IMR-90 (cell line): ENCODE measurements at regions not wholly inside any gene's neighbourhood (a gene's known extent, or its start where the extent isn't known, plus 50 kb on each side); places are given as distances from the start of the nearest gene placed in this dataset.

ENCODE experiments used
- ATAC-seq: fragments of 200-7000 bp; cut with Tn5 transposase; 2 replicates; pipeline ENCODE4 v1.9.1; 2020; ENCODE audit warnings: low read depth, mild to moderate bottlenecking, moderate library complexity
- BruUV-seq: library from RNA; stranded (reverse); fragments of 400-500 nt; replicated peaks from 2 replicates; lab custom pipeline; 2021; lab: Mats Ljungman, UMichigan
- CTCF ChIA-PET: fragments of 300-600 bp; formaldehyde crosslinking; extraction: SDS; loops from one replicate; lab custom pipeline; 2021; ENCODE audit warnings: antibody characterized with exemption; lab: Yijun Ruan, JAX
- POLR2A ChIA-PET: fragments of 300-600 bp; sonication (Branson Sonifier 250); formaldehyde crosslinking; loops from one replicate; lab custom pipeline; 2022; ENCODE audit warnings: antibody characterized with exemption; ENCODE audit not compliant: unreplicated experiment; lab: Charles Lee
- DNase-seq: peaks from one replicate; pipeline ENCODE4 v3.0.0; 2013
- H2AFZ ChIP-seq: replicated peaks from 2 replicates; pipeline ENCODE3; 2013; ENCODE audit warnings: low read length, mild to moderate bottlenecking; ENCODE audit not compliant: poor library complexity
- H2AK5ac ChIP-seq: 2 replicates; pipeline ENCODE4 v1.6.1; 2013; ENCODE audit warnings: low read depth, low read length, inconsistent platforms
- H2AK9ac ChIP-seq: replicated peaks from 2 replicates; pipeline ENCODE3; 2013; ENCODE audit warnings: mild to moderate bottlenecking, low read depth, low read length, moderate library complexity; ENCODE audit not compliant: poor library complexity
- H2BK120ac ChIP-seq: 2 replicates; pipeline ENCODE4 v1.6.1; 2013; ENCODE audit warnings: low read depth, low read length, inconsistent platforms
- H2BK15ac ChIP-seq: 3 replicates; pipeline ENCODE4 v1.6.1; 2013; ENCODE audit warnings: low read depth, low read length, inconsistent platforms
- H2BK20ac ChIP-seq: 2 replicates; pipeline ENCODE4 v1.6.1; 2013; ENCODE audit warnings: low read depth, mild to moderate bottlenecking, inconsistent platforms, low read length, moderate library complexity
- H2BK5ac ChIP-seq: 2 replicates; pipeline ENCODE4 v1.6.1; 2013; ENCODE audit warnings: mild to moderate bottlenecking, low read depth, low read length, inconsistent platforms; ENCODE audit not compliant: poor library complexity, severe bottlenecking
- H3K14ac ChIP-seq: replicated peaks from 2 replicates; pipeline ENCODE4 v1.6.1; 2013; ENCODE audit warnings: low read depth, low read length, inconsistent platforms
- H3K18ac ChIP-seq: 2 replicates; pipeline ENCODE4 v1.6.1; 2013; ENCODE audit warnings: low read depth, low read length, control low read depth
- H3K23ac ChIP-seq: 2 replicates; pipeline ENCODE4 v1.6.1; 2013; ENCODE audit warnings: low read depth, low read length, inconsistent platforms
- H3K27ac ChIP-seq: 2 replicates; pipeline ENCODE4 v1.5.1; 2013; ENCODE audit warnings: mild to moderate bottlenecking, control low read depth, low read length; ENCODE audit not compliant: insufficient read depth
- H3K27me3 ChIP-seq: 2 replicates; pipeline ENCODE4 v1.6.1; 2013; ENCODE audit warnings: low read length; ENCODE audit not compliant: control insufficient read depth, insufficient read depth
- H3K36me3 ChIP-seq: 2 replicates; pipeline ENCODE4 v1.6.1; 2013; ENCODE audit warnings: low read length, mixed read lengths; ENCODE audit not compliant: control insufficient read depth, insufficient read depth
- H3K4ac ChIP-seq: 2 replicates; pipeline ENCODE4 v1.6.1; 2013; ENCODE audit warnings: low read depth, low read length, inconsistent platforms
- H3K4me1 ChIP-seq: 2 replicates; pipeline ENCODE4 v1.6.1; 2013; ENCODE audit warnings: low read length, mixed read lengths; ENCODE audit not compliant: control insufficient read depth, insufficient read depth
- H3K4me2 ChIP-seq: 2 replicates; pipeline ENCODE4 v1.6.1; 2013; ENCODE audit warnings: low read depth, mild to moderate bottlenecking, control low read depth, low read length, moderate library complexity
- H3K4me3 ChIP-seq: 2 replicates; pipeline ENCODE4 v1.5.1; 2013; ENCODE audit warnings: low read depth, mild to moderate bottlenecking, control low read depth, low read length, moderate library complexity; ENCODE audit not compliant: insufficient read depth
- H3K56ac ChIP-seq: 2 replicates; pipeline ENCODE4 v1.6.1; 2013; ENCODE audit warnings: low read length, inconsistent platforms; ENCODE audit not compliant: insufficient read depth; ENCODE audit errors: extremely low read depth
- H3K79me1 ChIP-seq, 2 experiments: 2 replicates each; pipeline ENCODE4 v1.6.1; 2013; ENCODE audit warnings: low read length in 2 of 2, inconsistent platforms in 1 of 2, low read depth in 1 of 2
- H3K9ac ChIP-seq: 2 replicates; pipeline ENCODE4 v1.6.1; 2013; ENCODE audit warnings: low read depth, low read length, control low read depth
- H3K9me1 ChIP-seq: 2 replicates; pipeline ENCODE4 v1.6.1; 2013; ENCODE audit warnings: low read length, inconsistent platforms; ENCODE audit not compliant: insufficient read depth
- H3K9me3 ChIP-seq: 2 replicates; pipeline ENCODE4 v1.6.1; 2013; ENCODE audit warnings: low read length; ENCODE audit not compliant: control insufficient read depth, insufficient read depth
- H4K20me1 ChIP-seq: 2 replicates; pipeline ENCODE4 v1.6.1; 2013; ENCODE audit warnings: low read length, inconsistent platforms; ENCODE audit not compliant: insufficient read depth
- H4K5ac ChIP-seq: 2 replicates; pipeline ENCODE4 v1.6.1; 2013; ENCODE audit warnings: mild to moderate bottlenecking, low read depth, low read length, control low read depth
- H4K8ac ChIP-seq, 2 experiments: 2 replicates each; pipeline ENCODE4 v1.6.1; 2013; ENCODE audit warnings: low read depth in 2 of 2, low read length in 2 of 2, control low read depth in 1 of 2, inconsistent platforms in 1 of 2
- H4K91ac ChIP-seq: 2 replicates; pipeline ENCODE4 v1.6.1; 2013; ENCODE audit warnings: low read depth, low read length, inconsistent platforms; ENCODE audit not compliant: insufficient read depth
- BHLHE40 ChIP-seq: fragments of 150-350 bp; IDR thresholded peaks from 2 replicates; pipeline ENCODE4 v1.6.1; 2016; ENCODE audit warnings: mild to moderate bottlenecking, low read depth, low read length
- CTCF ChIP-seq: conservative IDR thresholded peaks from 2 replicates; pipeline ENCODE4 v1.5.1; 2012; ENCODE audit warnings: mild to moderate bottlenecking, low read depth, low read length, improper control_type of control experiment
- ELK1 ChIP-seq: fragments of 150-350 bp; IDR thresholded peaks from 2 replicates; pipeline ENCODE4 v1.6.1; 2016; ENCODE audit warnings: low read depth, mild to moderate bottlenecking, low read length, moderate library complexity, borderline replicate concordance
- MAZ ChIP-seq: IDR thresholded peaks from 2 replicates; pipeline ENCODE4 v1.6.1; 2012; ENCODE audit warnings: low read depth, mild to moderate bottlenecking, low read length, improper control_type of control experiment, moderate library complexity, borderline replicate concordance
- NFE2L2 ChIP-seq: fragments of 150-350 bp; IDR thresholded peaks from 2 replicates; pipeline ENCODE4 v1.6.1; 2016; ENCODE audit warnings: low read depth, mild to moderate bottlenecking, low read length
- POLR2A ChIP-seq: IDR thresholded peaks from 2 replicates; pipeline ENCODE4 v1.6.1; 2012; ENCODE audit warnings: mild to moderate bottlenecking, low read depth, low read length
- RAD21 ChIP-seq: IDR thresholded peaks from 2 replicates; pipeline ENCODE4 v1.6.1; 2012; ENCODE audit warnings: low read length, improper control_type of control experiment
- RCOR1 ChIP-seq: IDR thresholded peaks from 2 replicates; pipeline ENCODE4 v1.6.1; 2012; ENCODE audit warnings: mild to moderate bottlenecking, low read length, improper control_type of control experiment; ENCODE audit not compliant: insufficient replicate concordance
- WGBS, 2 experiments: methylation state at CpG; one replicate each; pipeline versions ENCODE4 v1.1.5 to v1.1.7; 2013; ENCODE audit warnings: missing lambda C conversion rate in 2 of 2; ENCODE audit not compliant: insufficient read length in 1 of 2; ENCODE audit errors: extremely low coverage in 2 of 2; 5-methylcytosine and 5-hydroxymethylcytosine counted together
- dilution Hi-C: fragments of 300-500 bp; cut with HindIII; formaldehyde crosslinking; loops from one replicate; pipeline ENCODE4 v1.14.3; 2018; ENCODE audit warnings: low sequenced_read_pairs; ENCODE audit not compliant: unreplicated experiment
- in situ Hi-C: fragments of 300-500 bp; cut with MboI; formaldehyde crosslinking; loops from 3 replicates; pipeline ENCODE4 v1.14.3; 2019; ENCODE audit warnings: low sequenced_read_pairs, inconsistent platforms, mixed read lengths
- intact Hi-C: fragments of 100-400 bp; cut with micrococcal nuclease; formaldehyde crosslinking; loops from 2 replicates; pipeline ENCODE4 v1.10.0; 2022

DNA sequence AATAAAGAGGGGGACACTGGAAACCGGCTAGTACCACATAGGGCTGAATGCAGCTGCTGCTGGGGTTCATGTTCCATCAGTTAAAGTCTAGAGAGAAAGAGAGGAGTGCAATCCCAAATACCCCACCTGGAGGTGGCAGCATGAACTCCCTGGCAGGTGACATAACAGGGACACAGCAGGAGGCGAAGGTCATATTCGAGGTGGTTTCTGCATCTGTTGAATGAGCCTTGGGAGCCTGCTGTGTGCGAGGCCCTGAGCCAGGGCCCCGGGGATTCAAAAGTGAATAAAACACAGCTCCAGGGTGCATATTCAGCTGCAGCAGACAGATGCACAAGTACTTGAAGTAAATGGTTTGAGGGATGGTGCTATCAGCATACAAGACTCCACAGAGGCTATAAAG lies 456.8 kb downstream of the SETD4 start:
- Histone ChIP-seq H2AK9ac (no peak overlapping the region), H3K9ac (no peak overlapping the region), H4K8ac (no peak overlapping the region), H2BK15ac (no peak overlapping the region), H2BK20ac (no peak overlapping the region), H3K9me1 (no peaks in the 10 kb centered on the region), H4K91ac (no peak overlapping the region), H2BK120ac (no peak overlapping the region), H3K23ac (no peak overlapping the region), H3K14ac (no peak overlapping the region), H4K20me1 (no peaks in the 10 kb centered on the region), H3K4ac (no peak overlapping the region), H3K4me2 (no peak overlapping the region), H3K27ac (no peak overlapping the region), H3K79me1 (no peaks in the 10 kb centered on the region), H2BK5ac (no peak overlapping the region), H2AFZ (no peak overlapping the region), H3K4me3 (no peak overlapping the region), H3K36me3 (no peaks in the 10 kb centered on the region), H3K56ac (no peak overlapping the region), H4K5ac (no peak overlapping the region), H3K27me3 (no peaks in the 10 kb centered on the region), H3K9me3 (no peaks in the 10 kb centered on the region), H3K4me1 (peaks cover 2% of the 10 kb centered on the region; the same call in 1 of the 2 replicates), H2AK5ac (no peak overlapping the region; the same call in 1 of the 2 replicates), H3K18ac (no peak overlapping the region)
- dilution Hi-C loops (no loop called here), intact Hi-C loops (no loop called here), in situ Hi-C loops (no loop called here)
- no peak for ATAC-seq
- no peak for DNase-seq
- no peak for TF ChIP-seq NFE2L2
- TF ChIP-seq ELK1, result no peak
- TF ChIP-seq POLR2A, result no peak
- TF ChIP-seq RAD21, result no peak
- no peak for TF ChIP-seq CTCF
- no peak for TF ChIP-seq BHLHE40
- no peak for TF ChIP-seq MAZ
- TF ChIP-seq RCOR1, result no peak
- 89% methylated on average over 4 of the region's 5 CpGs; no CpG with 5 or more reads in 1 of the 2 experiments for WGBS, 2 experiments
- no TSS peak for BruUV-seq
- CTCF ChIA-PET, result no interaction called here
- POLR2A ChIA-PET, result no interaction called here
